ENCODE measurements at regions not wholly inside any gene's neighbourhood (a gene's known extent, or its start where the extent isn't known, plus 50 kb on each side); places are given as distances from the start of the nearest gene placed in this dataset.
A peak's percentile ranks its signal among the peaks of the same experiment; 100 is the strongest.

- H3K4me3 ChIP-seq (ENCODE audit: low read length): no peak overlapping the region
- ChIA-PET POLR2A (no interaction called here), CTCF (interaction anchor here (0.6 kb wide), 1 partner anchor 38 kb away, joined by 3 read pairs; no protein-coding TSS in a partner anchor)
- Mint-ChIP-seq H3K4me1 (peaks cover 6 to 31% (median 14%) of the 10 kb centered on the region in 7 donors), H3K27ac (no peak overlapping the region), H3K27me3 (no peaks in the 10 kb centered on the region), H3K9me3 (peaks cover 3 to 31% (median 5%) of the 10 kb centered on the region in 11 donors), H3K36me3 (peaks cover 3 to 21% (median 8%) of the 10 kb centered on the region in 5 donors), H3K4me3 (no peak overlapping the region)
- H3K36me3 ChIP-seq (ENCODE audit: control insufficient read depth in 2 of 3, insufficient read depth in 3 of 3, low read length in 3 of 3): no peaks in the 10 kb centered on the region
- H3K9me3 ChIP-seq (ENCODE audit: control insufficient read depth in 2 of 3, low read length in 3 of 3): no peaks in the 10 kb centered on the region
- DNase-seq: no peak
- H3K27ac ChIP-seq (ENCODE audit: low read depth, low read length): no peak overlapping the region
- H3K27me3 ChIP-seq (ENCODE audit: control insufficient read depth in 2 of 2, insufficient read depth in 2 of 2, low read length in 2 of 2): no peaks in the 10 kb centered on the region
- intact Hi-C loops (cut with micrococcal nuclease): no loop called here
- peaks cover 8 to 17% of the 10 kb centered on the region in 2 donors for H3K4me1 ChIP-seq (ENCODE audit: control insufficient read depth in 2 of 2, insufficient read depth in 2 of 2, low read length in 2 of 2)
- ATAC-seq: no peak
Observed at GRCh38 chr10:33088990-33089389, 131.0 kb upstream of the ITGB1 start.

- POLR2A ChIA-PET: no interaction called here
- Histone ChIP-seq H3K4me1 (ENCODE audit: control insufficient read depth in 2 of 2, insufficient read depth in 2 of 2, low read length in 2 of 2) (peaks cover 8 to 17% of the 10 kb centered on the region in 2 donors), H3K36me3 (ENCODE audit: control insufficient read depth in 2 of 3, insufficient read depth in 3 of 3, low read length in 3 of 3) (no peaks in the 10 kb centered on the region), H3K27me3 (ENCODE audit: control insufficient read depth in 2 of 2, insufficient read depth in 2 of 2, low read length in 2 of 2) (no peaks in the 10 kb centered on the region), H3K9me3 (ENCODE audit: control insufficient read depth in 2 of 3, low read length in 3 of 3) (no peaks in the 10 kb centered on the region), H3K27ac (ENCODE audit: low read depth, low read length) (no peak overlapping the region), H3K4me3 (ENCODE audit: low read length) (no peak overlapping the region)
- Mint-ChIP-seq H3K27me3 (no peaks in the 10 kb centered on the region), H3K9me3 (peaks cover 0 to 31% (median 4%) of the 10 kb centered on the region in 11 donors), H3K27ac (peak overlapping the region in 4 of 9 donors; percentile 2 to 30 (median 17)), H3K4me3 (peak overlapping the region in 4 of 10 donors; percentile 4 to 54 (median 20)), H3K4me1 (peaks cover 6 to 31% (median 14%) of the 10 kb centered on the region in 7 donors), H3K36me3 (peaks cover 0 to 17% (median 8%) of the 10 kb centered on the region in 5 donors)
- intact Hi-C loops (cut with micrococcal nuclease): loop anchor here in 1 of 2 donors (2.0 kb wide), 1 partner anchor 51 kb away; no protein-coding TSS in a partner anchor
- no peak for DNase-seq
- ATAC-seq: no peak
- CTCF ChIA-PET: no interaction called here
Observed at GRCh38 chr10:33087922-33088321, 129.9 kb upstream of the ITGB1 start.

- H3K4me1 Mint-ChIP-seq: peaks cover 6 to 31% (median 14%) of the 10 kb centered on the region in 7 donors
- ATAC-seq (peak; percentile 22), DNase-seq (peak in 1 of 9 donors; percentile 9)
- H3K4me1 ChIP-seq (ENCODE audit: control insufficient read depth in 2 of 2, insufficient read depth in 2 of 2, low read length in 2 of 2): peaks cover 8 to 17% of the 10 kb centered on the region in 2 donors
- intact Hi-C loops (cut with micrococcal nuclease): loop anchor here in 1 of 2 donors (2.0 kb wide), 1 partner anchor 52 kb away; no protein-coding TSS in a partner anchor
- H3K27me3 ChIP-seq (ENCODE audit: control insufficient read depth in 2 of 2, insufficient read depth in 2 of 2, low read length in 2 of 2): no peaks in the 10 kb centered on the region
- H3K9me3 ChIP-seq (ENCODE audit: control insufficient read depth in 2 of 3, low read length in 3 of 3): no peaks in the 10 kb centered on the region
- no peaks in the 10 kb centered on the region for H3K36me3 ChIP-seq (ENCODE audit: control insufficient read depth in 2 of 3, insufficient read depth in 3 of 3, low read length in 3 of 3)
- H3K4me3 ChIP-seq (ENCODE audit: low read length): no peak overlapping the region
- no peak overlapping the region for H3K27ac ChIP-seq (ENCODE audit: low read depth, low read length)
- peaks cover 0 to 17% (median 5%) of the 10 kb centered on the region in 5 donors for H3K36me3 Mint-ChIP-seq
- peaks cover 0 to 27% (median 4%) of the 10 kb centered on the region in 11 donors for H3K9me3 Mint-ChIP-seq
- ChIA-PET CTCF (no interaction called here), POLR2A (interaction anchor here (0.8 kb wide), 1 partner anchor 9 kb away, joined by 3 read pairs; no protein-coding TSS in a partner anchor)
- no peaks in the 10 kb centered on the region for H3K27me3 Mint-ChIP-seq
- H3K27ac Mint-ChIP-seq: peak overlapping the region in 3 of 9 donors; percentile 15 to 30 (median 26)
- H3K4me3 Mint-ChIP-seq: peak overlapping the region in 7 of 10 donors; percentile 6 to 54 (median 34)
Observed at GRCh38 chr10:33087152-33087551, 129.1 kb upstream of the ITGB1 start.

- DNase-seq (no peak), ATAC-seq (no peak)
- Histone ChIP-seq H3K4me1 (ENCODE audit: control insufficient read depth in 2 of 2, insufficient read depth in 2 of 2, low read length in 2 of 2) (peaks cover 8 to 17% of the 10 kb centered on the region in 2 donors), H3K9me3 (ENCODE audit: control insufficient read depth in 2 of 3, low read length in 3 of 3) (no peaks in the 10 kb centered on the region), H3K27me3 (ENCODE audit: control insufficient read depth in 2 of 2, insufficient read depth in 2 of 2, low read length in 2 of 2) (no peaks in the 10 kb centered on the region), H3K27ac (ENCODE audit: low read depth, low read length) (no peak overlapping the region), H3K4me3 (ENCODE audit: low read length) (no peak overlapping the region), H3K36me3 (ENCODE audit: control insufficient read depth in 2 of 3, insufficient read depth in 3 of 3, low read length in 3 of 3) (no peaks in the 10 kb centered on the region)
- peak overlapping the region in 1 of 10 donors; percentile 7 for H3K4me3 Mint-ChIP-seq
- intact Hi-C loops (cut with micrococcal nuclease): loop anchor here in 1 of 2 donors (2.0 kb wide), 1 partner anchor 53 kb away; no protein-coding TSS in a partner anchor
- peaks cover 6 to 31% (median 14%) of the 10 kb centered on the region in 7 donors for H3K4me1 Mint-ChIP-seq
- ChIA-PET CTCF (no interaction called here), POLR2A (no interaction called here)
- peaks cover 0 to 19% (median 5%) of the 10 kb centered on the region in 5 donors for H3K36me3 Mint-ChIP-seq
- H3K9me3 Mint-ChIP-seq: peaks cover 0 to 26% (median 4%) of the 10 kb centered on the region in 11 donors
- peak overlapping the region in 1 of 9 donors; percentile 27 for H3K27ac Mint-ChIP-seq
- no peaks in the 10 kb centered on the region for H3K27me3 Mint-ChIP-seq
Observed at GRCh38 chr10:33086100-33086499, 128.1 kb upstream of the ITGB1 start.

GRCh38 chr10:33085313-33085833 lies 127.3 kb upstream of the ITGB1 start:
- Histone ChIP-seq H3K27ac (ENCODE audit: low read depth, low read length) (no peak overlapping the region), H3K9me3 (ENCODE audit: control insufficient read depth in 2 of 3, low read length in 3 of 3) (no peaks in the 10 kb centered on the region), H3K4me1 (ENCODE audit: control insufficient read depth in 2 of 2, insufficient read depth in 2 of 2, low read length in 2 of 2) (peaks cover 8 to 17% of the 10 kb centered on the region in 2 donors), H3K27me3 (ENCODE audit: control insufficient read depth in 2 of 2, insufficient read depth in 2 of 2, low read length in 2 of 2) (no peaks in the 10 kb centered on the region), H3K36me3 (ENCODE audit: control insufficient read depth in 2 of 3, insufficient read depth in 3 of 3, low read length in 3 of 3) (no peaks in the 10 kb centered on the region), H3K4me3 (ENCODE audit: low read length) (no peak overlapping the region)
- Mint-ChIP-seq H3K4me3 (no peak overlapping the region), H3K27ac (peak overlapping the region in 1 of 9 donors; percentile 6), H3K4me1 (peaks cover 6 to 31% (median 14%) of the 10 kb centered on the region in 7 donors), H3K36me3 (peaks cover 0 to 19% (median 5%) of the 10 kb centered on the region in 5 donors), H3K9me3 (peaks cover 0 to 22% (median 4%) of the 10 kb centered on the region in 11 donors), H3K27me3 (no peaks in the 10 kb centered on the region)
- intact Hi-C loops (cut with micrococcal nuclease): no loop called here
- DNase-seq: no peak
- POLR2A ChIA-PET: no interaction called here
- CTCF ChIA-PET: no interaction called here
- ATAC-seq: no peak

- Mint-ChIP-seq H3K9me3 (peaks cover 0 to 15% (median 3%) of the 10 kb centered on the region in 11 donors), H3K4me3 (no peak overlapping the region), H3K4me1 (peaks cover 6 to 27% (median 14%) of the 10 kb centered on the region in 7 donors), H3K27ac (no peak overlapping the region), H3K36me3 (peaks cover 0 to 17% (median 4%) of the 10 kb centered on the region in 5 donors), H3K27me3 (no peaks in the 10 kb centered on the region)
- H3K9me3 ChIP-seq (ENCODE audit: control insufficient read depth in 2 of 3, low read length in 3 of 3): no peaks in the 10 kb centered on the region
- peaks cover 8 to 17% of the 10 kb centered on the region in 2 donors for H3K4me1 ChIP-seq (ENCODE audit: control insufficient read depth in 2 of 2, insufficient read depth in 2 of 2, low read length in 2 of 2)
- intact Hi-C loops (cut with micrococcal nuclease): no loop called here
- POLR2A ChIA-PET: no interaction called here
- H3K4me3 ChIP-seq (ENCODE audit: low read length): no peak overlapping the region
- DNase-seq: no peak
- no peak for ATAC-seq
- H3K27ac ChIP-seq (ENCODE audit: low read depth, low read length): no peak overlapping the region
- H3K36me3 ChIP-seq (ENCODE audit: control insufficient read depth in 2 of 3, insufficient read depth in 3 of 3, low read length in 3 of 3): no peaks in the 10 kb centered on the region
- CTCF ChIA-PET: no interaction called here
- no peaks in the 10 kb centered on the region for H3K27me3 ChIP-seq (ENCODE audit: control insufficient read depth in 2 of 2, insufficient read depth in 2 of 2, low read length in 2 of 2)
Observed at GRCh38 chr10:33084453-33084852, 126.4 kb upstream of the ITGB1 start.

Data from naive thymus-derived CD4-positive, alpha-beta T cell (primary cell).